ENCODE measurements at regions not wholly inside any gene's neighbourhood (a gene's known extent, or its start where the extent isn't known, plus 50 kb on each side); places are given as distances from the start of the nearest gene placed in this dataset.

GRCh38 chr14:48350971-48351370 lies 675.6 kb upstream of the MDGA2 start:
- H3K9me3 ChIP-seq = no peaks in the 10 kb centered on the region
- TF ChIP-seq POLR2A (IDR thresholded peaks at IDR 0.05) = no peak
- TF ChIP-seq CTCF (IDR thresholded peaks at IDR 0.05) = no peak
- ATAC-seq (no peak), DNase-seq (no peak)
- no peak overlapping the region for H3K4me3 ChIP-seq
- intact Hi-C loops (cut with DNase I) = no loop called here
- no peaks in the 10 kb centered on the region for H3K4me1 ChIP-seq
- no peak overlapping the region for H3K27ac ChIP-seq
- no peaks in the 10 kb centered on the region for H3K36me3 ChIP-seq
- 34% methylated on average over 2 of the region's 2 CpGs for WGBS (ENCODE audit: insufficient coverage, low coverage, low lambda C conversion rate, missing lambda C conversion rate)
- no peaks in the 10 kb centered on the region for H3K27me3 ChIP-seq

DNA sequence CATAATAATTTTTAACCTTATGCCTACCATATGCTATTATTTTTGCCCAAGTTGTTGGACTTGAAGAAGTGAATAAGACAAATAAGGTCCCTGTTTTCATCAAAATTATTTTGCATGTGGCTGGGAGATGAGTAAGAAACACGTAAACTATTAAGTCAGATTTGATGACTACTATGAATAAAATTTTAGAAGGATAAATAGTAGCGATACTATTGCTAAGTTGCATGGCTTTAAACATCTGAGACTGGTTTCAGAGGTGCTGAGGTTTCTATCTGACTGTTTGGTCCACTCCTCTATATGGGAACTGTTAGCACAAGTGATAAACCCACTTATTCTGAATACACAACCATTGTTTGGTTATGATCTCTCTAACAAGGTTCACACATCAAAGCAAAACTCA lies 674.3 kb upstream of the MDGA2 start:
- Histone ChIP-seq H3K9me3 (no peaks in the 10 kb centered on the region), H3K27me3 (no peaks in the 10 kb centered on the region), H3K27ac (no peak overlapping the region), H3K4me3 (no peak overlapping the region), H3K4me1 (no peaks in the 10 kb centered on the region), H3K36me3 (no peaks in the 10 kb centered on the region)
- ATAC-seq = no peak
- intact Hi-C loops (cut with DNase I) = no loop called here
- TF ChIP-seq CTCF (IDR thresholded peaks at IDR 0.05) = no peak
- no peak for DNase-seq
- 50% methylated on average over 2 of the region's 2 CpGs for WGBS (ENCODE audit: insufficient coverage, low coverage, low lambda C conversion rate, missing lambda C conversion rate)

- Histone ChIP-seq H3K4me1 (no peaks in the 10 kb centered on the region), H3K9me3 (no peaks in the 10 kb centered on the region), H3K27ac (no peak overlapping the region), H3K36me3 (no peaks in the 10 kb centered on the region), H3K27me3 (no peaks in the 10 kb centered on the region), H3K4me3 (no peak overlapping the region)
- ATAC-seq (no peak), DNase-seq (no peak)
- TF ChIP-seq POLR2A (IDR thresholded peaks at IDR 0.05) (no peak), CTCF (IDR thresholded peaks at IDR 0.05) (no peak)
- intact Hi-C loops (cut with DNase I) = no loop called here
- WGBS (ENCODE audit: insufficient coverage, low coverage, low lambda C conversion rate, missing lambda C conversion rate) = 4% methylated on average over 1 of the region's 1 CpG
These were observed 665.7 kb upstream of the MDGA2 start for GRCh38 chr14:48341069-48341468.

DNA sequence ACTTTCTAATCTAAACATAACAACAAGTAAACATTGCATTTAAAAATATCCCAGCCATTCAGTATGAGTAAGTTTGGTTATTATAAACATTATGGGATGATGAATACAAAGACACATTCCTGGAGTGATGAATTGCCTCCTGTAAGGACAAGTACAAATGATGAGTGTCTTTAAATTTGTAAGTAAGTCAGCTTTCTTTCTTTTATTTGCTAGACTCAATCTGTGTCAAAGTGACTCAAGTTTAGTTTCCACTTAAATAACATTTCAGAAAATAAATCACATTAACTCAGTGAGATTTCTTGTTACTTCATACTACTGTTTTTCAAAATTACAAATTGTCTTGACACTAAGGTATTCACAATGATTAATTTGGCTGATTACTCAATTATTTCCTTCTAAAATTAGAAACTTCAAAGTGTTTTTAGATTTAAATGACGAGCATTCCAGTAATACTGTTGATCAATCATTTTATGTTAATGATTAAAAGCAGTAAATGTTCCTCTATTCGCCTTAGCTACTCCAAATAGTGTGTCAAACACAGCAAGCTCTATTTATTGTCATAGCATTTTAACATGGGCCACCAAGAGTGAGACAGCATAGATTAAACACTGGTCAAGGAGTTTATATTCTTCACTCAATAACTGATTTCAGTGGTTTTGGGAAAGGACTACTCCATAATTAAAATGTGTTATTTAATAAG lies 658.0 kb upstream of the MDGA2 start:
- WGBS (ENCODE audit: insufficient coverage, low coverage, low lambda C conversion rate, missing lambda C conversion rate) = 9% methylated on average over 2 of the region's 2 CpGs
- intact Hi-C loops (cut with DNase I) = no loop called here
- H3K27ac ChIP-seq = peak overlapping the region in 2 of 3 donors; percentile 6 to 14
- DNase-seq (no peak), ATAC-seq (peak; percentile 85 to 97 (median 94))
- no peaks in the 10 kb centered on the region for H3K36me3 ChIP-seq
- H3K27me3 ChIP-seq = no peaks in the 10 kb centered on the region
- H3K4me1 ChIP-seq = peaks cover 0 to 19% (median 2%) of the 10 kb centered on the region in 4 donors
- no peaks in the 10 kb centered on the region for H3K9me3 ChIP-seq
- TF ChIP-seq POLR2A (IDR thresholded peaks at IDR 0.05) (no peak), CTCF (IDR thresholded peaks at IDR 0.05) (no peak)
- no peak overlapping the region for H3K4me3 ChIP-seq
